ENCODE measurements at regions not wholly inside any gene's neighbourhood (a gene's known extent, or its start where the extent isn't known, plus 50 kb on each side); places are given as distances from the start of the nearest gene placed in this dataset.

DNA sequence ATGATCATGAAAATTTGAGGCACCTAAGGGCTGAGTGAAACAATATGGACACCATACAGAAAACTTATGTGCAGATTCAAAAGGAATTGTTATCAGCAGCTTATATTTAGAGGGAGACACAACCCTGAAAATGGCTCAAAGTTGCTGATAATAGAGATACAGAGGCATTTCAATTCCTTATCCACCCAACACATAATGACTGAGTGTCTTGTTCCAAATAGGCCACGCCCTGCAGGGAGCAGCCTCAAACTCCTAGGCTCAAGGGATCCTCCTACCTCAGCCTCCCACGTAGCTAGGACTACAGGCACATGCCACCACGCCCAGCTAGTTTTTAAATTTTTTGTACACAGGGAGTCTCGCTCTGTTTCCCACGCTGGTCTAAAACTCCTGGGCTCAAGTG, 79.0 kb downstream of the LBH start:
- no peak for DNase-seq (ENCODE audit: low read depth in 2 of 2)

GRCh38 chr2:30310955-30311354, 79.6 kb downstream of the LBH start:
- no peak for DNase-seq (ENCODE audit: low read depth in 2 of 2)

- no peak for DNase-seq (ENCODE audit: low read depth in 2 of 2)
Measured at GRCh38 chr2:30311711-30312110, 80.4 kb downstream of the LBH start.

DNA sequence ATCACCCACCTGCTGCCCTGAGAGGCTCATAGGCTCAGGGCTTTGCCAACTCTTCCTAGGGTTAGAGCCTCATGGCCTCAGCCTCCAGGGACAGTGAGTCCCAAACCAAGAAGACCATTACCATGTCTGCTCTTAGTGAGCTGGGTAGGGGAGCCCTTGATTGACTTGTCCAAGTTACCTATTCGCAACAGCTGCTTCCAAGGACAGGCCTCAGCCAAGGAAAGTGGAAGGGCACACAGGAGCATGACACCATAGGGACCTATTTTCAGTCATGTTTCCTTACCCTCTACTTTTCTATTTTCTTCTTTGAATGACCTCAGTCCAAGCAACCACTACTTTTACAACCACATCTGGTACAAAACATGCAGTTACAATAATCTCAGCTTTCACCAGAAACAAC, 81.6 kb downstream of the LBH start:
- no peak for DNase-seq (ENCODE audit: low read depth in 2 of 2)

- no peak for DNase-seq (ENCODE audit: low read depth in 2 of 2)
Measured at GRCh38 chr2:30314981-30315380, 83.6 kb downstream of the LBH start.

GRCh38 chr2:30315391-30316063, 84.2 kb downstream of the LBH start:
- no peak for DNase-seq (ENCODE audit: low read depth in 2 of 2)

- DNase-seq (ENCODE audit: low read depth in 2 of 2), result no peak
Measured at GRCh38 chr2:30316408-30316807, 85.1 kb downstream of the LBH start.

GRCh38 chr2:30318987-30319782, 87.9 kb downstream of the LBH start:
- DNase-seq (ENCODE audit: low read depth in 2 of 2), result no peak

DNA sequence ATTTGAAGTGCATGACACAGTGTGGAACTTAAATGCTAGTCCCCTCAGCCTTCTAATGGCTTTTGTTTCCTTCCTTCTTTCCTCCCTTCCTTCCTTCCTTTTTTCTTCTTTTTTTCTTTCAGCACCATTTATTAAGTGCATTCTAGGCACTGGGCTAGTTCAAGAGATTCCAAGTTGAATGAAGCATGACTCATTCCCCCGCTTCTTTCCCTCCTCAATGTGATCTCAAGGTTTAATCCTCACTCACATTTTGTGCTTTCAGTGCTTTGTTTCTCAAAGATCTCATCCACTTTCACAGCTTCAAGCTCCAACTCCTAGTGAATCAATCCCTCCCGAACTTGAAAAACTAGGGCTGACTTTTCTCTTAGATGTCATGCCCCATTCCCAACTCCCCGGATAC, 90.1 kb downstream of the LBH start:
- DNase-seq (ENCODE audit: low read depth in 2 of 2), result no peak

DNA sequence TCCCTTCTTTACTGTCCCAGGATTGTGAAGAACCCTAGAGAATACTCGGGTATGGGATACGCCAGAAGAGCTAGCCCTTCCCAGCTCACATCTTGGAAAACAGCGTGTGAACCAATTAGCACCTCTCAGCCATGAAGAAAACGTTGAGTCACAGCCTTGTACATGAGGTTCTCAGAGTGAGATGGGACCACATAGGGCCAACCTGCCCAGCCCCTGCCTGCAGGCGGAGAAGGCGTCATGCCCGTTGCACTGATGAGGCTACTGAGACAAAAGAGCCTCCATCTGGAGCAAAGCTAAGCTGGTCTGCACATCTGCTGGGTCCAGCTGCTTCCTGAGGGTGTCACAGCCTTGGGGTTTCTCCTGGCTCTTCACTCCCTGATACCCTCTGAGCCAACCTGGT, 92.2 kb downstream of the LBH start:
- no peak for DNase-seq (ENCODE audit: low read depth in 2 of 2)

DNA sequence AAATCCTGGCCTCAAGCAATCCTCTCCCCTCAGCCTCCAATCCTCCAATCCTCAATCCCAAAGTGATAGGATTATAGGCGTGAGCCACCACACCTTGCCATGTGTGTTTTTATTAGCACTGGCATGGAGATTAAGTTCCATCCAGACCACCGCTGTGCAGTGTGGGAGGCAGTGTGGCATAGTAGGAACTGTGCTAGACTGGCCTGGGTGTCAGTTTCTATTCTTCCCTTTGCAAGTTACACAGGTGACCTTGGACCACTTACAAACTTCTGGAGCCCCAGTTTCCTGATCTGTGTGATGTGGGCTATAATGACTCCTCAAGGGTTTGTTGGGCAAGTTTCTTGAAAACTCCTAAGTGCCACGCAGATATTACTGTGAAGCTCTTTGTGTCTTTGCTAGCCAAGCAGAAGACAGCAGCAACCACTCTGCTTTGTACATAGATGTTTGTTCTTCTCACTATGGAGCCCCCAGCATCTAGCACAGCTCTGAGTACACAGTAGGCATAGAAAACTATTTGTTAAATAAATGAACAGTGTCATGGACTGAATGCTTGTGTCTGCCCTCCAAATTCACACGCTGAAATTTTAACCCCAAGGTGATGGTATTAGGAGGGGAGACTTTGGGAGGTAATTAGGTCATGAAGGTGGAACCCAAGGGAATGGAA, 93.0 kb downstream of the LBH start:
- no peak for DNase-seq (ENCODE audit: low read depth in 2 of 2)

DNA sequence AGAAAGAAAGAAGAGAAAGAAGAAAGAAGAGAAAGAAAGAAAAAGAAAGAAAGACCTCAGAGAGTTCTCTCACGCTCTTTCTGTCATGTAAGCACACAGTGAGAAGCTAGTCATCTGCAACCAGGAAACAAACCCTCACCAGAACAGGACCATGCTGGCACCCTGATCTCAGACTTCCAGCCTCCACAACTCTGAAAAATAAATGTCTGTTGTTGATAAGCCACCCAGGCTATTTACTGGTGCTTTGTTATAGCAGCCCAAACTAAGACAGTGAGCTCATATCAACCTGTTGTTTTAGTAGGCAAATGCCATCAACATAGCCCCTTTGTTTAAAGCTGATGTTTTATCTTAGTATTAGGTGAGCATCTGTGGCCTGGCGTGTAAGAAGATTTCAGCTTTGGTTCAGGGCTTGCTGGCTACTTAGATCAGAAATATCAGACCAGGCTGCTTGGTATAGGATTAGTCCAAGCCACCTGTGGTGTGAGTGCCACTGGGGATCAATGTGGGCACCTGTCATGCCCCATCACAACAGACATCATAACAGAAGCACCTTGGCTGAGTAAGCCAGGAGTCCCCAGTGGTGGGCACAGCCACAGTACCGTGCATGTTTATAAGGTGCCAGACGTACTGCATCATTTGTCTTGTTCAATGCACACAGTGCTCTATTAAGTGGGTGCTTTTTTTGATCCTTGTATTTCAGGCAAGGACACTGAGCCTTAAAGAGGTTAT, 94.4 kb downstream of the LBH start:
- no peak for DNase-seq (ENCODE audit: low read depth in 2 of 2)

DNA sequence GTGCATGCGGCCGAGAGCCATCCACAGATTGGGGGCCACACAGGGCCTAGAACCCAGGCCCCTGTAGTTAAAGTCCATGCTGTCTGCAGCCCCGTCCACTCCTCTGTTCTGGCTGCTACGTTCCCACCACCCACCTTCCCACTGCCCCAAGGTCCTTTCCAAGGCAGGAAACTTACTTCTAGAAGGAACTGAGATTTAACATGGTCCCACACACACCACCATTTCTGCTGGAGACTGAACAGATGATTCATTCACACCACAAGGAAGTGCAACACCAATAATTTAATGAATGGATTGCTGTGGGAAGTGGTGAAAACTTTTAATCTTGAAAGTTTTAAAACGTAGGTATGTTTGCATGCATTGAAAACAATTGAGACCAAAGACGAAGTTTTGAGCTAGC, 95.2 kb downstream of the LBH start:
- no peak for DNase-seq (ENCODE audit: low read depth in 2 of 2)

DNA sequence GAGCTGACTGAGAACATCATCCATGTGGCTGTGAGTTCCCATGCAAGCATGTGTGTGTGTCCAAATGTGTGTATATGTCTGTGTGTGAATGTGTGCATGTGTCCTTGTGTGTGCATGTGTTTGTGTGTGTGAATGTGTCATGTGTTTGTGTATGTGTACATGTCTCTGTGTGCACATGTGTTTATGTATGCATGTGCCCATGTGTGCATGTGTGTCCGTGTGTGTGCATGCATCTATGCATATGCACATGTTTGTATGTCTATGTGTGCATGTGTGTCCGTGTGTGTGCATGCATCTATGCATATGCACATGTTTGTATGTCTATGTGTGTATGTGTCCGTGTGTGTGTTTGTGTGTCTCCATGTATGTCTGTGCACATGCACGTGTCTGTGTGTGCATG, 99.7 kb downstream of the LBH start:
- DNase-seq (ENCODE audit: low read depth in 2 of 2), result no peak

DNA sequence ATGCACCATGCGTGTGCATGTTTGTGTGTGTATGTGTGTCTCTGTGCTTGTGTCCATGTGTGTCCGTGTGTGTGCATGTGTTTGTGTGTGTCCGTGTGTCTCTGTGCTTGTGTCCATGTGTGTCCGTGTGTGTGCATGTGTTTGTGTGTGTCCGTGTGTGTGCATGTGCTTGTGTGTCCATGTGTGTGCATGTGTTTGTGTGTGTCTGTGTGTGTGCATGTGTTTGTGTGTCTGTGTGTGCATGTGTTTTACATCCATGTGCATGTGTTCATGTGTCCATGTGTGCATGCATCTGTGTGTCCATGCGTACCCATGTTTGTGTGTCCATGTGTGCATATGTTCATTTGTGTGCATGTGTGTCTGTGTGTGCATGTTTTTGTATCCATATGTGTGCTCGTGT, 100.5 kb downstream of the LBH start:
- no peak for DNase-seq (ENCODE audit: low read depth in 2 of 2)

GRCh38 chr2:30332791-30333453, 101.6 kb downstream of the LBH start:
- peak; percentile 27 to 35 for DNase-seq (ENCODE audit: low read depth in 2 of 2)

DNA sequence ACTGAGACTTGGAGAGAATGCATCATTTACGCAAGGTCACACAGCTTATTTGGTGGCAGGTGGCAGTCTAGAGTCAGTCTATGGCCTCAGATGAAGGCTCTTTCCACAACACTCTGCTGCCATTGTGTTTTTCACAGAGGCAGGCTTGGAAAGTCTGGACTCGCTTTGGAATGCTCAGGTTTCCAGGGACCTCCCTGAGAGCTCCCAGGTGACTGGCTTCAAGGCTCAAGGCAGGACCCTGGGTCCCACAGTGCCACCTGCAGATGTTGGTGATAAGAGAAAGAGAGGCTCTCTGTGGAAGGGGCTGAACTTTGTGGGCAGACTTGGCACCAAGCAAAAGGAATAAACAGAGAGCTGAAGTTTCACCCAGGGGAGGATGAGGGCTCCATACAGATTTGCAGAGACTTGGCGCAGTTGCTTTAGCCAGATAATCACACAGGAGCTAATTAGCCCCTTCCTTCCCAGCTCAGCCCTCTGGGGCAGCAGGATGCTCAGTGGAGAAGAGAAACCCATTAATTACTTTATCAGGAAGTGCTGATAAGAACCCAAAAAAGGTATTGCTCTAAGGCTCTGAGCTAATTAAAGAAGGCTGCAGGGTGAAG, 103.5 kb downstream of the LBH start:
- DNase-seq (ENCODE audit: low read depth in 2 of 2), result no peak

DNA sequence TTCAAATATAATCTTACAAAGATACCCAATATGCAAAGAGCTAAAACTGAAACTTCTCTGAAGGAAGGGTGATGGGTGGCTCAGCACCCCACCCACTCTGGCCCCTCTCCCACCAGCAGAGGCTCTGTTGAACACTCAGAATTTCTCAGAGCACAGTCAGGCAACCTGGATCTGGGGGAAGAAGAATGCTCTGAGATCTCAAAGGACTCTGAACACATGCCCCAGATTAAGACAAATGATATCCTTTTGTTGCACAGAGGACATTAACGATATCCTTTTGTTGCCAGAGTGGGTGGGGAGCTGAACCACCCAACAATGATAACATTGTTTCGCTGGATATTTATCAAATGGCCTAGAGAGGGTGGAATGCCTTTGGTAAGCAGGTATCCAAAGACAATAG, 104.8 kb downstream of the LBH start:
- no peak for DNase-seq (ENCODE audit: low read depth in 2 of 2)

GRCh38 chr2:30336978-30337841, 105.9 kb downstream of the LBH start:
- DNase-seq (ENCODE audit: low read depth in 2 of 2), result peak in 1 of 2 donors; percentile 34

- no peak for DNase-seq (ENCODE audit: low read depth in 2 of 2)
Measured at GRCh38 chr2:30338475-30338874, 107.1 kb downstream of the LBH start.

Measured in activated CD4-positive, alpha-beta T cell treated with anti-CD3 and anti-CD28 coated beads for 24 hours (primary cell).